Mesothelial cell of epicardium (in vitro differentiated cells): ENCODE measurements at regions not wholly inside any gene's neighbourhood (a gene's known extent, or its start where the extent isn't known, plus 50 kb on each side); places are given as distances from the start of the nearest gene placed in this dataset.

Experiments
- DNase-seq, 2 experiments: peaks; one replicate each; pipeline ENCODE4 v3.0.0; 2021; ENCODE audit warnings: low spot score in 2 of 2; ENCODE audit not compliant: unreplicated experiment in 2 of 2
- H3K27ac Mint-ChIP-seq: 2 replicates; pipeline ENCODE4 v1.8.0; 2021; ENCODE audit warnings: mixed read lengths
- H3K27me3 Mint-ChIP-seq: 2 replicates; pipeline ENCODE4 v1.8.0; 2021; ENCODE audit warnings: low read depth, mixed read lengths
- H3K36me3 Mint-ChIP-seq: 2 replicates; pipeline ENCODE4 v1.8.0; 2021; ENCODE audit warnings: mixed read lengths
- H3K4me1 Mint-ChIP-seq: 2 replicates; pipeline ENCODE4 v1.8.0; 2021; ENCODE audit warnings: mixed read lengths
- H3K4me3 Mint-ChIP-seq: 2 replicates; pipeline ENCODE4 v1.8.0; 2021; ENCODE audit warnings: mild to moderate bottlenecking, moderate library complexity, mixed read lengths
- H3K9me3 Mint-ChIP-seq: 2 replicates; pipeline ENCODE4 v1.8.0; 2021; ENCODE audit warnings: mixed read lengths
- CTCF ChIP-seq: fragments of 200-600 bp; sonication (generic); IDR thresholded peaks from one replicate; pipeline ENCODE4 v1.5.0; 2021; ENCODE audit warnings: antibody characterized with exemption; ENCODE audit not compliant: unreplicated experiment

- Mint-ChIP-seq H3K27ac (peak overlapping the region; percentile 75), H3K4me1 (peaks cover 52% of the 10 kb centered on the region), H3K9me3 (no peaks in the 10 kb centered on the region), H3K4me3 (no peak overlapping the region), H3K27me3 (no peaks in the 10 kb centered on the region), H3K36me3 (no peaks in the 10 kb centered on the region)
- DNase-seq: no peak
- no peak for TF ChIP-seq CTCF
Observed at GRCh38 chr2:129801575-129801974, 177.9 kb upstream of the RAB6C start.

DNA sequence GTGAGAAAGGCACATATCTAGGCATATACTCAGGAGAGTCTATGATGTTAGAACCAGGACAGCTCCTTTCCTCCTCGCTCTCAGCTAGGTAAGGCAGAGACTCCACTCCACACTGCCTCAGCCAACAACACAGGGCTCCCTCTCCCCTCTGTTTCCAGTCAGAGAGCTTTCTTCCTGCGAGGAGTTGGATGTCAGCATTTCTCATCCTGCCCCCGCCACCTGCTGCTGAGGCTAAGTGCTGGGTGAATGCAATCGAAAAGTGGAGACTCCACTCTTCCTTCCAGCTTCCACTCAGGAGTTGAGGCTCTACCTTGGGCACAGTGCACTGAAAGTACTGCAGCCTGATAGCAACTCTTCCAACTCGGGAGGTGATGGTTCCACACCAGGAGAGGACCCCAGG lies 177.2 kb upstream of the RAB6C start:
- peaks cover 58% of the 10 kb centered on the region for H3K4me1 Mint-ChIP-seq
- H3K27me3 Mint-ChIP-seq: no peaks in the 10 kb centered on the region
- H3K27ac Mint-ChIP-seq: peak overlapping the region; percentile 75
- no peak for TF ChIP-seq CTCF
- H3K36me3 Mint-ChIP-seq: no peaks in the 10 kb centered on the region
- H3K9me3 Mint-ChIP-seq: no peaks in the 10 kb centered on the region
- DNase-seq: no peak
- H3K4me3 Mint-ChIP-seq: no peak overlapping the region

- Mint-ChIP-seq H3K27me3 (no peaks in the 10 kb centered on the region), H3K36me3 (no peaks in the 10 kb centered on the region)
Observed at GRCh38 chr2:129803032-129803431, 176.4 kb upstream of the RAB6C start.

DNA sequence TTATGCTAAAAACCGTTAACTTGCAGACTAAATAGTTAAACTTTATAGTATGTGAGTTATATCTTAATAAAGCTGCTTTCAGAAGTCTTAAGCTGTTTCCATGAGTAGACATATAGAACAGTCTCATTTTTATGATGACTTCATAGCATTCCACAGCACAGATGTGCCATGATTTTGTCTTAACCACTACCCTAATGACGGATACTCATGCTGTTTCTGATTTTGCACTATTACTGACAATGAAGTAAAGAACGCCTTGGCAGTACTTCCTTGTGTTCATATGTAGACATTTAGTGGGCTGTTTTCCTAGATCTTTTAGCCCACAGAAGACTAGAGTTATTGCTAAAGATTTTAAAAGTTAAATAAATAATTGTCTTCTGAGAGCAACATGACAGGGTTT lies 175.6 kb upstream of the RAB6C start:
- Mint-ChIP-seq H3K9me3 (no peaks in the 10 kb centered on the region), H3K4me3 (no peak overlapping the region), H3K27ac (no peak overlapping the region), H3K4me1 (peaks cover 65% of the 10 kb centered on the region), H3K36me3 (no peaks in the 10 kb centered on the region), H3K27me3 (no peaks in the 10 kb centered on the region)
- no peak for TF ChIP-seq CTCF
- DNase-seq: no peak

More at GRCh38 chr2:129803032-129803431, 176.4 kb upstream of the RAB6C start:
- peak overlapping the region; percentile 75 for H3K27ac Mint-ChIP-seq
- no peak for DNase-seq
- H3K4me1 Mint-ChIP-seq: peaks cover 59% of the 10 kb centered on the region
- no peak for TF ChIP-seq CTCF
- H3K4me3 Mint-ChIP-seq: no peak overlapping the region
- no peaks in the 10 kb centered on the region for H3K9me3 Mint-ChIP-seq

DNA sequence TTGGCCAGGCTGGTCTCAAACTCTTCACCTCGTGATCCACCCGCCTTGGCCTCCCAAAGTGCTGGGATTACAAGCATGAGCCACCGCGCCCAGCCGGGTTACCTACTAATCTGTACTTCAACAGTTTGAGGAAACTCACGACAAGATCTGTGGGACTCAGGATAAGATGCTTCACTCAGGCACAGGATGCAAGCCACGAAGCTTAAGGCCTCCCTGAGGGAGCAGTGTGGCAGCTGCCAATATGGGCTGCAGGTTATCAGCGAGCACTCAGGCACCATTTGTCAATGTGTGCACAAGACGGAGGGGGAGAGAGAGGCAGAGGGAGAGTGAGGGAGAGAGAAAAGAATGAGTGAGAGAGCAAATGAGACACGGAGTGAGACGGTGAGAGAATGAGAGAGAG lies 173.6 kb upstream of the RAB6C start:
- no peak overlapping the region for H3K4me3 Mint-ChIP-seq
- H3K9me3 Mint-ChIP-seq: no peaks in the 10 kb centered on the region
- H3K27me3 Mint-ChIP-seq: no peaks in the 10 kb centered on the region
- no peak for DNase-seq
- TF ChIP-seq CTCF: no peak
- no peaks in the 10 kb centered on the region for H3K36me3 Mint-ChIP-seq
- H3K27ac Mint-ChIP-seq: peak overlapping the region; percentile 87
- H3K4me1 Mint-ChIP-seq: peaks cover 81% of the 10 kb centered on the region

DNA sequence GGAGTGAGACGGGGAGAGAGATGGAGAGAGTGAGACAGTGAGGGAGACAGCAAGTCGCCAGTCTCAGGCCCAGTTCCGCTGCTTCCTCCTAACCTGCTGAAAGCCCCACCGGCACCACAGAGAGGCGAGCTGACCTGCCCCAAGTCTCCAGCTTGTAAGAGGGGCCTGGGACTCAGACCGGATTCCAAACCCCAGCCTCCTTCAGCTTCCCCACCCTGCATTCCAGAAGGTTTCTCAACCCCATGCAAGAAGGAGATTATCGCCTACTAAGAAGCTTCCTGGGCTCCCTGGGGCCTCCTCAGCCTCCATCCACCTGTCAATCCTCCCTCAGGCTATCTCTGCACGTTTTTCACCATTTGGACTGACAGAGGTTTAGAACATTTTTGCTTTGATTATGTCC lies 173.1 kb upstream of the RAB6C start:
- H3K36me3 Mint-ChIP-seq: no peaks in the 10 kb centered on the region

More for the DNA sequence above, 173.1 kb upstream of the RAB6C start:
- Mint-ChIP-seq H3K27ac (peak overlapping the region; percentile 87), H3K4me1 (peaks cover 81% of the 10 kb centered on the region), H3K4me3 (no peak overlapping the region), H3K9me3 (no peaks in the 10 kb centered on the region), H3K27me3 (no peaks in the 10 kb centered on the region)
- DNase-seq: no peak
- no peak for TF ChIP-seq CTCF
